ENCODE measurements at regions not wholly inside any gene's neighbourhood (a gene's known extent, or its start where the extent isn't known, plus 50 kb on each side); places are given as distances from the start of the nearest gene placed in this dataset.

- Histone ChIP-seq H3K27ac (ENCODE audit: low read depth, low read length) (no peak overlapping the region), H3K9me3 (ENCODE audit: control insufficient read depth in 5 of 5, low read length in 5 of 5) (peaks cover 0 to 6% (median 2%) of the 10 kb centered on the region in 5 donors), H3K27me3 (ENCODE audit: control insufficient read depth in 5 of 5, insufficient read depth in 4 of 5, low read length in 5 of 5) (no peaks in the 10 kb centered on the region), H3K9ac (ENCODE audit: low read length in 5 of 5) (no peak overlapping the region), H3K4me3 (ENCODE audit: low read depth in 1 of 5, low read length in 5 of 5) (no peak overlapping the region), H3K4me1 (ENCODE audit: control insufficient read depth in 5 of 5, insufficient read depth in 5 of 5, low read length in 5 of 5) (no peaks in the 10 kb centered on the region), H3K36me3 (ENCODE audit: control insufficient read depth in 5 of 5, insufficient read depth in 5 of 5, low read length in 5 of 5) (no peaks in the 10 kb centered on the region)
These were observed 396.6 kb downstream of the EIPR1 start for GRCh38 chr2:2981000-2981399.

GRCh38 chr2:2974982-2975381 is 402.6 kb downstream of the EIPR1 start:
- no peak overlapping the region for H3K4me3 ChIP-seq (ENCODE audit: low read depth in 1 of 5, low read length in 5 of 5)
- no peak overlapping the region for H3K9ac ChIP-seq (ENCODE audit: low read length in 5 of 5)
- no peaks in the 10 kb centered on the region for H3K4me1 ChIP-seq (ENCODE audit: control insufficient read depth in 5 of 5, insufficient read depth in 5 of 5, low read length in 5 of 5)
- H3K27ac ChIP-seq (ENCODE audit: low read depth, low read length), result no peak overlapping the region
- no peaks in the 10 kb centered on the region for H3K36me3 ChIP-seq (ENCODE audit: control insufficient read depth in 5 of 5, insufficient read depth in 5 of 5, low read length in 5 of 5)
- H3K9me3 ChIP-seq (ENCODE audit: control insufficient read depth in 5 of 5, low read length in 5 of 5), result peaks cover 0 to 10% (median 8%) of the 10 kb centered on the region in 5 donors
- peaks cover 0 to 2% (median 0%) of the 10 kb centered on the region in 5 donors for H3K27me3 ChIP-seq (ENCODE audit: control insufficient read depth in 5 of 5, insufficient read depth in 4 of 5, low read length in 5 of 5)

- H3K27me3 ChIP-seq (ENCODE audit: control insufficient read depth in 5 of 5, insufficient read depth in 4 of 5, low read length in 5 of 5), result no peaks in the 10 kb centered on the region
- H3K9ac ChIP-seq (ENCODE audit: low read length in 5 of 5), result no peak overlapping the region
- H3K27ac ChIP-seq (ENCODE audit: low read depth, low read length), result no peak overlapping the region
- no peaks in the 10 kb centered on the region for H3K36me3 ChIP-seq (ENCODE audit: control insufficient read depth in 5 of 5, insufficient read depth in 5 of 5, low read length in 5 of 5)
- no peaks in the 10 kb centered on the region for H3K4me1 ChIP-seq (ENCODE audit: control insufficient read depth in 5 of 5, insufficient read depth in 5 of 5, low read length in 5 of 5)
- peaks cover 0 to 7% (median 0%) of the 10 kb centered on the region in 5 donors for H3K9me3 ChIP-seq (ENCODE audit: control insufficient read depth in 5 of 5, low read length in 5 of 5)
- H3K4me3 ChIP-seq (ENCODE audit: low read depth in 1 of 5, low read length in 5 of 5), result no peak overlapping the region
These were observed 417.0 kb downstream of the EIPR1 start for GRCh38 chr2:2960441-2961133.

- Histone ChIP-seq H3K27me3 (ENCODE audit: control insufficient read depth in 5 of 5, insufficient read depth in 4 of 5, low read length in 5 of 5) (no peaks in the 10 kb centered on the region), H3K4me3 (ENCODE audit: low read depth in 1 of 5, low read length in 5 of 5) (no peak overlapping the region), H3K4me1 (ENCODE audit: control insufficient read depth in 5 of 5, insufficient read depth in 5 of 5, low read length in 5 of 5) (no peaks in the 10 kb centered on the region), H3K9me3 (ENCODE audit: control insufficient read depth in 5 of 5, low read length in 5 of 5) (peaks cover 0 to 6% (median 3%) of the 10 kb centered on the region in 5 donors), H3K36me3 (ENCODE audit: control insufficient read depth in 5 of 5, insufficient read depth in 5 of 5, low read length in 5 of 5) (no peaks in the 10 kb centered on the region), H3K9ac (ENCODE audit: low read length in 5 of 5) (no peak overlapping the region), H3K27ac (ENCODE audit: low read depth, low read length) (no peak overlapping the region)
These were observed 427.1 kb downstream of the EIPR1 start for GRCh38 chr2:2950403-2950952.

- Histone ChIP-seq H3K9ac (ENCODE audit: low read length in 5 of 5) (no peak overlapping the region), H3K4me1 (ENCODE audit: control insufficient read depth in 5 of 5, insufficient read depth in 5 of 5, low read length in 5 of 5) (no peaks in the 10 kb centered on the region), H3K36me3 (ENCODE audit: control insufficient read depth in 5 of 5, insufficient read depth in 5 of 5, low read length in 5 of 5) (no peaks in the 10 kb centered on the region), H3K9me3 (ENCODE audit: control insufficient read depth in 5 of 5, low read length in 5 of 5) (peaks cover 0 to 7% (median 3%) of the 10 kb centered on the region in 5 donors), H3K27ac (ENCODE audit: low read depth, low read length) (no peak overlapping the region), H3K27me3 (ENCODE audit: control insufficient read depth in 5 of 5, insufficient read depth in 4 of 5, low read length in 5 of 5) (no peaks in the 10 kb centered on the region), H3K4me3 (ENCODE audit: low read depth in 1 of 5, low read length in 5 of 5) (no peak overlapping the region)
These were observed 430.2 kb downstream of the EIPR1 start for GRCh38 chr2:2947406-2947805.

- Histone ChIP-seq H3K27ac (ENCODE audit: low read depth, low read length) (no peak overlapping the region), H3K9me3 (ENCODE audit: control insufficient read depth in 5 of 5, low read length in 5 of 5) (peaks cover 0 to 7% (median 3%) of the 10 kb centered on the region in 5 donors), H3K9ac (ENCODE audit: low read length in 5 of 5) (no peak overlapping the region), H3K4me3 (ENCODE audit: low read depth in 1 of 5, low read length in 5 of 5) (no peak overlapping the region), H3K27me3 (ENCODE audit: control insufficient read depth in 5 of 5, insufficient read depth in 4 of 5, low read length in 5 of 5) (peaks cover 0 to 6% (median 5%) of the 10 kb centered on the region in 5 donors), H3K36me3 (ENCODE audit: control insufficient read depth in 5 of 5, insufficient read depth in 5 of 5, low read length in 5 of 5) (no peaks in the 10 kb centered on the region), H3K4me1 (ENCODE audit: control insufficient read depth in 5 of 5, insufficient read depth in 5 of 5, low read length in 5 of 5) (no peaks in the 10 kb centered on the region)
These were observed 434.7 kb downstream of the EIPR1 start for GRCh38 chr2:2942906-2943305.

GRCh38 chr2:2942225-2942624 is 435.4 kb downstream of the EIPR1 start:
- Histone ChIP-seq H3K36me3 (ENCODE audit: control insufficient read depth in 5 of 5, insufficient read depth in 5 of 5, low read length in 5 of 5) (no peaks in the 10 kb centered on the region), H3K4me1 (ENCODE audit: control insufficient read depth in 5 of 5, insufficient read depth in 5 of 5, low read length in 5 of 5) (no peaks in the 10 kb centered on the region), H3K4me3 (ENCODE audit: low read depth in 1 of 5, low read length in 5 of 5) (no peak overlapping the region), H3K27ac (ENCODE audit: low read depth, low read length) (no peak overlapping the region), H3K9ac (ENCODE audit: low read length in 5 of 5) (no peak overlapping the region), H3K27me3 (ENCODE audit: control insufficient read depth in 5 of 5, insufficient read depth in 4 of 5, low read length in 5 of 5) (peaks cover 0 to 6% (median 5%) of the 10 kb centered on the region in 5 donors), H3K9me3 (ENCODE audit: control insufficient read depth in 5 of 5, low read length in 5 of 5) (peaks cover 0 to 7% (median 3%) of the 10 kb centered on the region in 5 donors)

- Histone ChIP-seq H3K4me1 (ENCODE audit: control insufficient read depth in 5 of 5, insufficient read depth in 5 of 5, low read length in 5 of 5) (no peaks in the 10 kb centered on the region), H3K36me3 (ENCODE audit: control insufficient read depth in 5 of 5, insufficient read depth in 5 of 5, low read length in 5 of 5) (no peaks in the 10 kb centered on the region), H3K9ac (ENCODE audit: low read length in 5 of 5) (no peak overlapping the region), H3K9me3 (ENCODE audit: control insufficient read depth in 5 of 5, low read length in 5 of 5) (peaks cover 0 to 4% (median 0%) of the 10 kb centered on the region in 5 donors), H3K27ac (ENCODE audit: low read depth, low read length) (no peak overlapping the region), H3K4me3 (ENCODE audit: low read depth in 1 of 5, low read length in 5 of 5) (no peak overlapping the region), H3K27me3 (ENCODE audit: control insufficient read depth in 5 of 5, insufficient read depth in 4 of 5, low read length in 5 of 5) (peaks cover 0 to 6% (median 5%) of the 10 kb centered on the region in 5 donors)
These were observed 436.4 kb downstream of the EIPR1 start for GRCh38 chr2:2941205-2941604.

- Histone ChIP-seq H3K36me3 (ENCODE audit: control insufficient read depth in 5 of 5, insufficient read depth in 5 of 5, low read length in 5 of 5) (no peaks in the 10 kb centered on the region), H3K27ac (ENCODE audit: low read depth, low read length) (no peak overlapping the region), H3K9ac (ENCODE audit: low read length in 5 of 5) (no peak overlapping the region), H3K4me3 (ENCODE audit: low read depth in 1 of 5, low read length in 5 of 5) (no peak overlapping the region), H3K27me3 (ENCODE audit: control insufficient read depth in 5 of 5, insufficient read depth in 4 of 5, low read length in 5 of 5) (peaks cover 0 to 6% (median 5%) of the 10 kb centered on the region in 5 donors), H3K9me3 (ENCODE audit: control insufficient read depth in 5 of 5, low read length in 5 of 5) (peaks cover 0 to 4% (median 0%) of the 10 kb centered on the region in 5 donors), H3K4me1 (ENCODE audit: control insufficient read depth in 5 of 5, insufficient read depth in 5 of 5, low read length in 5 of 5) (no peaks in the 10 kb centered on the region)
These were observed 436.9 kb downstream of the EIPR1 start for GRCh38 chr2:2940702-2941101.

- no peaks in the 10 kb centered on the region for H3K36me3 ChIP-seq (ENCODE audit: control insufficient read depth in 5 of 5, insufficient read depth in 5 of 5, low read length in 5 of 5)
- H3K27ac ChIP-seq (ENCODE audit: low read depth, low read length), result no peak overlapping the region
- H3K9me3 ChIP-seq (ENCODE audit: control insufficient read depth in 5 of 5, low read length in 5 of 5), result peaks cover 0 to 4% (median 0%) of the 10 kb centered on the region in 5 donors
- H3K9ac ChIP-seq (ENCODE audit: low read length in 5 of 5), result no peak overlapping the region
- no peaks in the 10 kb centered on the region for H3K4me1 ChIP-seq (ENCODE audit: control insufficient read depth in 5 of 5, insufficient read depth in 5 of 5, low read length in 5 of 5)
- no peak overlapping the region for H3K4me3 ChIP-seq (ENCODE audit: low read depth in 1 of 5, low read length in 5 of 5)
- H3K27me3 ChIP-seq (ENCODE audit: control insufficient read depth in 5 of 5, insufficient read depth in 4 of 5, low read length in 5 of 5), result peaks cover 0 to 6% (median 5%) of the 10 kb centered on the region in 5 donors
These were observed 437.6 kb downstream of the EIPR1 start for GRCh38 chr2:2940061-2940460.
